ENCODE measurements at regions not wholly inside any gene's neighbourhood (a gene's known extent, or its start where the extent isn't known, plus 50 kb on each side); places are given as distances from the start of the nearest gene placed in this dataset.

DNA sequence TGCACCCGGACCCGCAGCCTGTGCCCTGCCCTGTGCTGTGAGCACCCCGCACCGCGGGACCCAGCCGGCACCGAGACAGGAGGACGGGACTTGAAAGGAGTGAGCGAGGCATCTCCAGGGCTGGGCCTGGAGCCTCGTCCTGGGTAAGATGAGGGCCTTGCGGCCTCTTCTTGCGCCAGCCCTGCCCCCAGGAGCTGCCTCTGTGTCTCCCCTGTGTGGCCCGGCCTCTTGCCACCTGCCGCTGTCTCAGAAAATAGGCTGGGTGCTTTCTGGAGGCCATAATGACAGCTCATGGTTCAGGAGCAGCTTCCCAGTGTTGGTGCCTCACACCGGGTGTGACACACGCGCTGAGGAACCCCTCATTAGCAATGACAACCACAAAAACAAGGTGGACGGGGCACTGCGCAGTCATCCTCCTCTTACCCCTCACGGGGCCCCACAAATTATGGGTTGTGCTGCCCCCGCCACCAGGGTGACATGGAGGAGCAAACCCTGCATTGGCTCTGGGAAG is 161.5 kb upstream of the C1orf174 start:
- H4K91ac ChIP-seq (ENCODE audit: low read depth, low read length): no peak overlapping the region
- H3K27me3 ChIP-seq (ENCODE audit: insufficient read depth, low read length): no peaks in the 10 kb centered on the region
- no peaks in the 10 kb centered on the region for H3K36me3 ChIP-seq (ENCODE audit: control insufficient read depth in 1 of 2, insufficient read depth in 2 of 2, low read length in 2 of 2)
- no peak overlapping the region for H2BK12ac ChIP-seq (ENCODE audit: low read length)
- H2BK5ac ChIP-seq (ENCODE audit: low read depth, low read length, poor library complexity): no peak overlapping the region
- no peak overlapping the region for H3K9ac ChIP-seq (ENCODE audit: low read length)
- no peak overlapping the region for H3K23ac ChIP-seq (ENCODE audit: low read length)
- no peak overlapping the region for H3K27ac ChIP-seq (ENCODE audit: low read depth, low read length)
- no peak overlapping the region for H2AFZ ChIP-seq (ENCODE audit: insufficient read depth, low read length, poor library complexity)
- H3K4ac ChIP-seq (ENCODE audit: low read depth, low read length): no peak overlapping the region
- no peak overlapping the region for H4K12ac ChIP-seq (ENCODE audit: low read depth, low read length)
- no peak overlapping the region for H3K4me3 ChIP-seq (ENCODE audit: low read depth, low read length)
- no peaks in the 10 kb centered on the region for H3K79me2 ChIP-seq (ENCODE audit: control insufficient read depth, insufficient read depth, low read length, poor library complexity)
- no peak overlapping the region for H3K14ac ChIP-seq (ENCODE audit: low read length)
- H3K9me3 ChIP-seq (ENCODE audit: insufficient read depth, low read depth, low read length): peaks cover 7% of the 10 kb centered on the region
- H2AK5ac ChIP-seq (ENCODE audit: low read length): no peak overlapping the region
- H3K18ac ChIP-seq (ENCODE audit: low read length): no peak overlapping the region
- H3K4me2 ChIP-seq (ENCODE audit: low read length): no peak overlapping the region
- H4K8ac ChIP-seq (ENCODE audit: low read depth, low read length): no peak overlapping the region
- WGBS (ENCODE audit: extremely low coverage, insufficient coverage, insufficient read length): no CpG with 5 or more reads among the region's 21 CpGs
- no peaks in the 10 kb centered on the region for H3K79me1 ChIP-seq (ENCODE audit: low read length)
- H2BK120ac ChIP-seq (ENCODE audit: insufficient read depth, low read length, poor library complexity): no peak overlapping the region
- H3K4me1 ChIP-seq (ENCODE audit: control insufficient read depth in 1 of 2, insufficient read depth in 2 of 2, low read length in 2 of 2): no peaks in the 10 kb centered on the region
- no peak for DNase-seq

DNA sequence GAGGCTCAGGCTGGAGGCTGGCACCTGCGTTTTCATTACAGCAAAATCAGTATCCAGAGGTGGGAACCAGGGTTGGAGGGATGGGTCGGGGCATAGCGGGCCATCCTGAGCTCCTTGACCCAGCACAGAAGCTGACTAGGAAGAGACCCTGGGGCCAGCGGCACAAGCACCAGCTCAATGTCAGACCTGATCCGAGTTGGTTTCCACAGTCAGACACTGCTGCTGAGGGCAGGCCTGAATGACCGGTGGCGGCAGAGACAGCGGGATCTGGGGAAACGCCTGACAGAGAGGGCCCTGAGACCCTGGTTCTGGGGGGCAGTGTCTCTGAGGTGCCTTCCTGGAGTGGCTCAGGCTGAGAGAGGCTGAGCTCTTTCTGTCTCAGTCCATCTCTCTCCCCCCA is 162.0 kb upstream of the C1orf174 start:
- Histone ChIP-seq H3K79me2 (ENCODE audit: control insufficient read depth, insufficient read depth, low read length, poor library complexity) (no peaks in the 10 kb centered on the region), H3K4me2 (ENCODE audit: low read length) (no peak overlapping the region), H2BK5ac (ENCODE audit: low read depth, low read length, poor library complexity) (no peak overlapping the region), H3K79me1 (ENCODE audit: low read length) (no peaks in the 10 kb centered on the region), H3K36me3 (ENCODE audit: control insufficient read depth in 1 of 2, insufficient read depth in 2 of 2, low read length in 2 of 2) (no peaks in the 10 kb centered on the region), H3K9me3 (ENCODE audit: insufficient read depth, low read depth, low read length) (peaks cover 7% of the 10 kb centered on the region), H3K27ac (ENCODE audit: low read depth, low read length) (no peak overlapping the region), H3K4me3 (ENCODE audit: low read depth, low read length) (no peak overlapping the region), H3K27me3 (ENCODE audit: insufficient read depth, low read length) (no peaks in the 10 kb centered on the region), H3K4ac (ENCODE audit: low read depth, low read length) (no peak overlapping the region), H2AK5ac (ENCODE audit: low read length) (no peak overlapping the region), H4K12ac (ENCODE audit: low read depth, low read length) (no peak overlapping the region), H4K8ac (ENCODE audit: low read depth, low read length) (no peak overlapping the region), H4K91ac (ENCODE audit: low read depth, low read length) (no peak overlapping the region), H3K9ac (ENCODE audit: low read length) (no peak overlapping the region), H2BK120ac (ENCODE audit: insufficient read depth, low read length, poor library complexity) (no peak overlapping the region), H3K18ac (ENCODE audit: low read length) (no peak overlapping the region), H3K4me1 (ENCODE audit: control insufficient read depth in 1 of 2, insufficient read depth in 2 of 2, low read length in 2 of 2) (no peaks in the 10 kb centered on the region), H3K23ac (ENCODE audit: low read length) (no peak overlapping the region), H2BK12ac (ENCODE audit: low read length) (no peak overlapping the region), H3K14ac (ENCODE audit: low read length) (no peak overlapping the region), H2AFZ (ENCODE audit: insufficient read depth, low read length, poor library complexity) (no peak overlapping the region)
- no CpG with 5 or more reads among the region's 9 CpGs for WGBS (ENCODE audit: extremely low coverage, insufficient coverage, insufficient read length)
- DNase-seq: no peak

DNA sequence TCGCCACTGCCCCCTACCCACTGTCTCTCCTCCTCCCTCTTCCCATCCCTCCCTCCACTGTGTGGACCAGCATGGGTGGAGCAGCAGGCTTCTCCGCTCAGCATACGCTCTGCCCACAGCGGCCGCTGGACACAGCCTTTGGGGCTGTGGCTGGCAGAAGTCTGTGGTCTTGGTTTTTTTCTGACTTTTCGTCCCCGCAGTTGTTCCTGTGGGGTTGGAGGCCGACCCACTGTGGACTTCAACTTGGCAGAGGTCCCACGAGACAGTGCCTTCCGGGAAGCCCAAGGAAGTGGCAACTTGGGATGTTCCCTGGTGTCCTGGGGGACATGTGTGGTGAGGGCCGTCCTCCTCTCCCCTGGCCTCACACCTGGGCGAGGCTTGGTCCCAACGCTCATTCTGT is 162.5 kb upstream of the C1orf174 start:
- WGBS (ENCODE audit: extremely low coverage, insufficient coverage, insufficient read length): no CpG with 5 or more reads among the region's 13 CpGs
- H3K36me3 ChIP-seq (ENCODE audit: control insufficient read depth in 1 of 2, insufficient read depth in 2 of 2, low read length in 2 of 2): no peaks in the 10 kb centered on the region

DNA sequence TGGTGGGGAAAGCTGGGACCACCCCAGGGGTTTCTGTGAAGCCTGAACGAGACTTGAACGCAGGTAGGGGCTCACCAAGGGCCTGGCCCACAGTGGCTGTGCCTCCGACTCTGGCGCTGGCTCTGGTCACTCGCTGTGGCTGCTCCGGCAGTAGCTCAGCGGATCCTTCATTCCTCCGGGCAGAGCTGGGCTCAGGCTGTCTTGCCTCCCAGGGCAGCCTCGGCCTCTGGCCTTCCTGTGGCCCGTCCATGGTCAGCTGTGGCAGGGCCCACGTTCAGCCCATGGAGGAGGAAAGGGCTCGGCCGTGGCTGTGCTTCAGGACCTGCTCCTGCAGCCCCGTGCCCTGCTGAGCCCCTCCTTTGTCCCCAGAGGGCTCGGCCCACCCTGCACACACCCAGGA is 162.9 kb upstream of the C1orf174 start:
- Histone ChIP-seq H3K9me3 (ENCODE audit: insufficient read depth, low read depth, low read length) (peaks cover 9% of the 10 kb centered on the region), H3K79me1 (ENCODE audit: low read length) (no peaks in the 10 kb centered on the region), H4K91ac (ENCODE audit: low read depth, low read length) (no peak overlapping the region), H3K79me2 (ENCODE audit: control insufficient read depth, insufficient read depth, low read length, poor library complexity) (no peaks in the 10 kb centered on the region), H3K27ac (ENCODE audit: low read depth, low read length) (no peak overlapping the region), H2AK5ac (ENCODE audit: low read length) (no peak overlapping the region), H2BK5ac (ENCODE audit: low read depth, low read length, poor library complexity) (no peak overlapping the region), H3K4me3 (ENCODE audit: low read depth, low read length) (no peak overlapping the region), H3K4me2 (ENCODE audit: low read length) (no peak overlapping the region), H3K4me1 (ENCODE audit: control insufficient read depth in 1 of 2, insufficient read depth in 2 of 2, low read length in 2 of 2) (no peaks in the 10 kb centered on the region), H2BK12ac (ENCODE audit: low read length) (no peak overlapping the region), H3K23ac (ENCODE audit: low read length) (no peak overlapping the region), H3K36me3 (ENCODE audit: control insufficient read depth in 1 of 2, insufficient read depth in 2 of 2, low read length in 2 of 2) (no peaks in the 10 kb centered on the region), H3K9ac (ENCODE audit: low read length) (no peak overlapping the region), H2BK120ac (ENCODE audit: insufficient read depth, low read length, poor library complexity) (no peak overlapping the region), H4K8ac (ENCODE audit: low read depth, low read length) (no peak overlapping the region), H3K18ac (ENCODE audit: low read length) (no peak overlapping the region), H3K27me3 (ENCODE audit: insufficient read depth, low read length) (no peaks in the 10 kb centered on the region), H3K14ac (ENCODE audit: low read length) (no peak overlapping the region), H2AFZ (ENCODE audit: insufficient read depth, low read length, poor library complexity) (no peak overlapping the region), H4K12ac (ENCODE audit: low read depth, low read length) (no peak overlapping the region), H3K4ac (ENCODE audit: low read depth, low read length) (no peak overlapping the region)
- no CpG with 5 or more reads among the region's 15 CpGs for WGBS (ENCODE audit: extremely low coverage, insufficient coverage, insufficient read length)
- DNase-seq: no peak

More for the DNA sequence above, 162.5 kb upstream of the C1orf174 start:
- Histone ChIP-seq H4K12ac (ENCODE audit: low read depth, low read length) (no peak overlapping the region), H4K8ac (ENCODE audit: low read depth, low read length) (no peak overlapping the region), H3K79me1 (ENCODE audit: low read length) (no peaks in the 10 kb centered on the region), H3K9ac (ENCODE audit: low read length) (no peak overlapping the region), H3K14ac (ENCODE audit: low read length) (no peak overlapping the region), H2BK12ac (ENCODE audit: low read length) (no peak overlapping the region), H3K4me2 (ENCODE audit: low read length) (no peak overlapping the region), H3K4me3 (ENCODE audit: low read depth, low read length) (no peak overlapping the region), H3K4me1 (ENCODE audit: control insufficient read depth in 1 of 2, insufficient read depth in 2 of 2, low read length in 2 of 2) (no peaks in the 10 kb centered on the region), H4K91ac (ENCODE audit: low read depth, low read length) (no peak overlapping the region), H3K18ac (ENCODE audit: low read length) (no peak overlapping the region), H2BK5ac (ENCODE audit: low read depth, low read length, poor library complexity) (no peak overlapping the region), H3K9me3 (ENCODE audit: insufficient read depth, low read depth, low read length) (peaks cover 8% of the 10 kb centered on the region), H2AFZ (ENCODE audit: insufficient read depth, low read length, poor library complexity) (no peak overlapping the region), H3K27ac (ENCODE audit: low read depth, low read length) (no peak overlapping the region), H2AK5ac (ENCODE audit: low read length) (no peak overlapping the region), H3K27me3 (ENCODE audit: insufficient read depth, low read length) (no peaks in the 10 kb centered on the region), H3K79me2 (ENCODE audit: control insufficient read depth, insufficient read depth, low read length, poor library complexity) (no peaks in the 10 kb centered on the region), H3K23ac (ENCODE audit: low read length) (no peak overlapping the region), H3K4ac (ENCODE audit: low read depth, low read length) (no peak overlapping the region), H2BK120ac (ENCODE audit: insufficient read depth, low read length, poor library complexity) (no peak overlapping the region)
- no peak for DNase-seq

All from trophoblast cell (in vitro differentiated cells and primary cell).